ENCODE measurements at regions not wholly inside any gene's neighbourhood (a gene's known extent, or its start where the extent isn't known, plus 50 kb on each side); places are given as distances from the start of the nearest gene placed in this dataset.

GRCh38 chr3:44128057-44128775 lies 113.5 kb upstream of the TOPAZ1 start:
- CTCF ChIA-PET = interaction anchor here (0.6 kb wide), 1 partner anchor 249 kb away, joined by 3 read pairs; no protein-coding TSS in a partner anchor
- no peaks in the 10 kb centered on the region for H3K36me3 ChIP-seq (replicated peaks in 1 of 2; ENCODE audit: control insufficient read depth in 1 of 2, insufficient read depth in 2 of 2, low read length in 1 of 2)
- no peak overlapping the region for H3K4me3 ChIP-seq (ENCODE audit: low read depth in 2 of 2, low read length in 1 of 2)
- no peak overlapping the region for H2AFZ ChIP-seq (ENCODE audit: low read depth)
- no peak for TF ChIP-seq RAD21 (IDR thresholded peaks at IDR 0.05; ENCODE audit: low read length)
- no peak for TF ChIP-seq TCF12 (IDR thresholded peaks at IDR 0.05)
- no peak for TF ChIP-seq RXRA (IDR thresholded peaks at IDR 0.05; ENCODE audit: borderline replicate concordance, low read depth)
- TF ChIP-seq USF2 (IDR thresholded peaks at IDR 0.05; ENCODE audit: borderline replicate concordance, low read depth, low read length) = no peak
- no peak for TF ChIP-seq SIN3A (IDR thresholded peaks at IDR 0.05; ENCODE audit: borderline replicate concordance, low read depth, low read length)
- no peak for TF ChIP-seq TAF1 (IDR thresholded peaks at IDR 0.05; ENCODE audit: borderline replicate concordance, low read depth, low read length)
- TF ChIP-seq REST (IDR thresholded peaks at IDR 0.05; ENCODE audit: low read depth, low read length) = no peak
- no peak for TF ChIP-seq IRF3 (IDR thresholded peaks at IDR 0.05; ENCODE audit: low read depth, low read length)
- no peak for TF ChIP-seq POLR2AphosphoS5 (IDR thresholded peaks at IDR 0.05; ENCODE audit: low read depth, low read length)
- TF ChIP-seq EZH2phosphoT487 (IDR thresholded peaks at IDR 0.05; ENCODE audit: borderline replicate concordance, low read depth) = no peak
- TF ChIP-seq PBX3 (IDR thresholded peaks at IDR 0.05) = no peak
- no peak for TF ChIP-seq YY1 (IDR thresholded peaks at IDR 0.05; ENCODE audit: low read depth)
- TF ChIP-seq FOXM1 (IDR thresholded peaks at IDR 0.05; ENCODE audit: low read depth) = no peak
- TF ChIP-seq CTCF (IDR thresholded peaks at IDR 0.05) = no peak
- TF ChIP-seq TEAD4 (IDR thresholded peaks at IDR 0.05; ENCODE audit: borderline replicate concordance, insufficient read depth) = no peak
- TF ChIP-seq RCOR1 (IDR thresholded peaks at IDR 0.05; ENCODE audit: low read length) = no peak
- TF ChIP-seq MAX (IDR thresholded peaks at IDR 0.05; ENCODE audit: low read depth) = no peak
- TF ChIP-seq JUND (IDR thresholded peaks at IDR 0.05) = no peak
- H3K9me2 ChIP-seq = no peaks in the 10 kb centered on the region
- WGBS (ENCODE audit: low lambda C conversion rate) = 66% methylated on average over 7 of the region's 7 CpGs
- H3F3A ChIP-seq (replicated peaks; ENCODE audit: insufficient read depth) = no peaks in the 10 kb centered on the region
- H3K4me2 ChIP-seq = no peak overlapping the region
- no peak for DNase-seq
- no peaks in the 10 kb centered on the region for H3K9me3 ChIP-seq
- H3K79me2 ChIP-seq (ENCODE audit: insufficient read depth) = no peaks in the 10 kb centered on the region
- no peaks in the 10 kb centered on the region for H3K4me1 ChIP-seq (ENCODE audit: control insufficient read depth in 1 of 2, insufficient read depth in 2 of 2, low read depth in 1 of 2, low read length in 1 of 2)
- no peaks in the 10 kb centered on the region for H3K27me3 ChIP-seq (ENCODE audit: insufficient read depth)
- H3K27ac ChIP-seq (ENCODE audit: low read depth in 2 of 2, low read length in 1 of 2) = no peak overlapping the region
- POLR2A ChIA-PET = no interaction called here
- H3K9ac ChIP-seq = no peak overlapping the region
- H4K20me1 ChIP-seq (ENCODE audit: insufficient read depth) = no peaks in the 10 kb centered on the region
